ENCODE measurements at regions not wholly inside any gene's neighbourhood (a gene's known extent, or its start where the extent isn't known, plus 50 kb on each side); places are given as distances from the start of the nearest gene placed in this dataset.
"Not testable (repeated sequence)": the region's sequence is repeated elsewhere in the genome, so short reads cannot be mapped to it uniquely, and the experiment has no call there.

GRCh38 chr17:20633268-20634059 is 53.9 kb downstream of the CDRT15L2 start:
- H3K9me3 ChIP-seq (replicated peaks in 1 of 2; ENCODE audit: control insufficient read depth in 2 of 2, insufficient read depth in 1 of 2, low read depth in 1 of 2, low read length in 2 of 2); H3K27ac ChIP-seq (replicated peaks; ENCODE audit: low read length); H2AFZ ChIP-seq (ENCODE audit: low read length); H4K91ac ChIP-seq (ENCODE audit: low read depth, low read length, poor library complexity); H3K4ac ChIP-seq (ENCODE audit: low read length); H2BK5ac ChIP-seq (ENCODE audit: low read length); H3K36me3 ChIP-seq (replicated peaks in 1 of 2; ENCODE audit: control insufficient read depth in 2 of 2, insufficient read depth in 2 of 2, low read length in 2 of 2); H3K9ac ChIP-seq (ENCODE audit: low read depth, low read length, poor library complexity); H2BK120ac ChIP-seq (ENCODE audit: low read depth, low read length); H2BK12ac ChIP-seq (ENCODE audit: low read length); H3K4me1 ChIP-seq (ENCODE audit: control insufficient read depth in 2 of 2, insufficient read depth in 1 of 2, low read depth in 1 of 2, low read length in 2 of 2); H3K18ac ChIP-seq (ENCODE audit: low read length); H4K8ac ChIP-seq (ENCODE audit: low read depth, low read length); H2BK15ac ChIP-seq (ENCODE audit: low read length); DNase-seq (ENCODE audit: low spot score); H3K4me2 ChIP-seq (ENCODE audit: insufficient read depth, low read length, poor library complexity, severe bottlenecking); H3K79me1 ChIP-seq (ENCODE audit: low read depth, low read length); H3K23ac ChIP-seq (ENCODE audit: low read depth, low read length, poor library complexity); H3K4me3 ChIP-seq (ENCODE audit: low read length in 2 of 2); H3K27me3 ChIP-seq (ENCODE audit: control insufficient read depth in 3 of 3, insufficient read depth in 3 of 3, low read depth in 1 of 3, low read length in 3 of 3); H2AK5ac ChIP-seq (ENCODE audit: low read depth, low read length); H3K14ac ChIP-seq (ENCODE audit: low read length): not testable (repeated sequence)
- WGBS, 2 donors (ENCODE audit: extremely low coverage in 2 of 2, insufficient read length in 2 of 2, insufficient replicate concordance in 1 of 2): no CpG with 5 or more reads among the region's 33 CpGs

- not testable (repeated sequence) for H2BK120ac ChIP-seq (ENCODE audit: low read depth, low read length); H3K4me2 ChIP-seq (ENCODE audit: insufficient read depth, low read length, poor library complexity, severe bottlenecking); H3K36me3 ChIP-seq (replicated peaks in 1 of 2; ENCODE audit: control insufficient read depth in 2 of 2, insufficient read depth in 2 of 2, low read length in 2 of 2); H3K23ac ChIP-seq (ENCODE audit: low read depth, low read length, poor library complexity); H2AFZ ChIP-seq (ENCODE audit: low read length); H2AK5ac ChIP-seq (ENCODE audit: low read depth, low read length); H3K18ac ChIP-seq (ENCODE audit: low read length); H3K4me3 ChIP-seq (ENCODE audit: low read length in 2 of 2); H2BK15ac ChIP-seq (ENCODE audit: low read length); H3K14ac ChIP-seq (ENCODE audit: low read length); H3K27ac ChIP-seq (replicated peaks; ENCODE audit: low read length); H3K4me1 ChIP-seq (ENCODE audit: control insufficient read depth in 2 of 2, insufficient read depth in 1 of 2, low read depth in 1 of 2, low read length in 2 of 2); H3K79me1 ChIP-seq (ENCODE audit: low read depth, low read length); DNase-seq (ENCODE audit: low spot score); H2BK12ac ChIP-seq (ENCODE audit: low read length); H3K9me3 ChIP-seq (replicated peaks in 1 of 2; ENCODE audit: control insufficient read depth in 2 of 2, insufficient read depth in 1 of 2, low read depth in 1 of 2, low read length in 2 of 2); H3K27me3 ChIP-seq (ENCODE audit: control insufficient read depth in 3 of 3, insufficient read depth in 3 of 3, low read depth in 1 of 3, low read length in 3 of 3); H4K8ac ChIP-seq (ENCODE audit: low read depth, low read length); H4K91ac ChIP-seq (ENCODE audit: low read depth, low read length, poor library complexity); H2BK5ac ChIP-seq (ENCODE audit: low read length); H3K4ac ChIP-seq (ENCODE audit: low read length); H3K9ac ChIP-seq (ENCODE audit: low read depth, low read length, poor library complexity)
- no CpG with 5 or more reads among the region's 7 CpGs for WGBS, 2 donors (ENCODE audit: extremely low coverage in 2 of 2, insufficient read length in 2 of 2, insufficient replicate concordance in 1 of 2)
These were observed 60.6 kb downstream of the CDRT15L2 start for GRCh38 chr17:20640147-20640546.

GRCh38 chr17:20646661-20647272 is 67.2 kb downstream of the CDRT15L2 start:
- H3K14ac ChIP-seq (ENCODE audit: low read length); H2BK120ac ChIP-seq (ENCODE audit: low read depth, low read length); H2AK5ac ChIP-seq (ENCODE audit: low read depth, low read length); H3K36me3 ChIP-seq (replicated peaks in 1 of 2; ENCODE audit: control insufficient read depth in 2 of 2, insufficient read depth in 2 of 2, low read length in 2 of 2); H3K4me3 ChIP-seq (ENCODE audit: low read length in 2 of 2); H3K79me1 ChIP-seq (ENCODE audit: low read depth, low read length); H3K27ac ChIP-seq (replicated peaks; ENCODE audit: low read length); H2BK15ac ChIP-seq (ENCODE audit: low read length); H3K27me3 ChIP-seq (ENCODE audit: control insufficient read depth in 3 of 3, insufficient read depth in 3 of 3, low read depth in 1 of 3, low read length in 3 of 3); H4K91ac ChIP-seq (ENCODE audit: low read depth, low read length, poor library complexity); H2AFZ ChIP-seq (ENCODE audit: low read length); H3K23ac ChIP-seq (ENCODE audit: low read depth, low read length, poor library complexity); H3K9me3 ChIP-seq (replicated peaks in 1 of 2; ENCODE audit: control insufficient read depth in 2 of 2, insufficient read depth in 1 of 2, low read depth in 1 of 2, low read length in 2 of 2); H3K4ac ChIP-seq (ENCODE audit: low read length); H3K4me1 ChIP-seq (ENCODE audit: control insufficient read depth in 2 of 2, insufficient read depth in 1 of 2, low read depth in 1 of 2, low read length in 2 of 2); H2BK12ac ChIP-seq (ENCODE audit: low read length); H2BK5ac ChIP-seq (ENCODE audit: low read length); H3K4me2 ChIP-seq (ENCODE audit: insufficient read depth, low read length, poor library complexity, severe bottlenecking); H3K9ac ChIP-seq (ENCODE audit: low read depth, low read length, poor library complexity); H4K8ac ChIP-seq (ENCODE audit: low read depth, low read length); H3K18ac ChIP-seq (ENCODE audit: low read length): not testable (repeated sequence)
- WGBS, 2 donors (ENCODE audit: extremely low coverage in 2 of 2, insufficient read length in 2 of 2, insufficient replicate concordance in 1 of 2): no CpG with 5 or more reads among the region's 13 CpGs
- DNase-seq (ENCODE audit: low spot score): peak; percentile 30

- not testable (repeated sequence) for H3K4me3 ChIP-seq (ENCODE audit: low read length in 2 of 2); H2BK5ac ChIP-seq (ENCODE audit: low read length); H3K23ac ChIP-seq (ENCODE audit: low read depth, low read length, poor library complexity); H3K27me3 ChIP-seq (ENCODE audit: control insufficient read depth in 3 of 3, insufficient read depth in 3 of 3, low read depth in 1 of 3, low read length in 3 of 3); H3K18ac ChIP-seq (ENCODE audit: low read length); H3K36me3 ChIP-seq (replicated peaks in 1 of 2; ENCODE audit: control insufficient read depth in 2 of 2, insufficient read depth in 2 of 2, low read length in 2 of 2); H3K4ac ChIP-seq (ENCODE audit: low read length); DNase-seq (ENCODE audit: low spot score); H3K27ac ChIP-seq (replicated peaks; ENCODE audit: low read length); H2AFZ ChIP-seq (ENCODE audit: low read length); H3K4me1 ChIP-seq (ENCODE audit: control insufficient read depth in 2 of 2, insufficient read depth in 1 of 2, low read depth in 1 of 2, low read length in 2 of 2); H2BK12ac ChIP-seq (ENCODE audit: low read length); H4K8ac ChIP-seq (ENCODE audit: low read depth, low read length); H3K9ac ChIP-seq (ENCODE audit: low read depth, low read length, poor library complexity); H4K91ac ChIP-seq (ENCODE audit: low read depth, low read length, poor library complexity); H2BK120ac ChIP-seq (ENCODE audit: low read depth, low read length); H3K9me3 ChIP-seq (replicated peaks in 1 of 2; ENCODE audit: control insufficient read depth in 2 of 2, insufficient read depth in 1 of 2, low read depth in 1 of 2, low read length in 2 of 2); H3K4me2 ChIP-seq (ENCODE audit: insufficient read depth, low read length, poor library complexity, severe bottlenecking); H3K14ac ChIP-seq (ENCODE audit: low read length); H2AK5ac ChIP-seq (ENCODE audit: low read depth, low read length); H3K79me1 ChIP-seq (ENCODE audit: low read depth, low read length); H2BK15ac ChIP-seq (ENCODE audit: low read length)
- WGBS, 2 donors (ENCODE audit: extremely low coverage in 2 of 2, insufficient read length in 2 of 2, insufficient replicate concordance in 1 of 2): no CpG with 5 or more reads among the region's 8 CpGs
These were observed 69.7 kb downstream of the CDRT15L2 start for GRCh38 chr17:20649097-20649767.
